HG03175 (cell line): ENCODE measurements at regions not wholly inside any gene's neighbourhood (a gene's known extent, or its start where the extent isn't known, plus 50 kb on each side); places are given as distances from the start of the nearest gene placed in this dataset.

Experiments used
- ATAC-seq: cut with Tn5 transposase; IDR thresholded peaks from one replicate; pipeline ENCODE4 v1.9.1; 2021; ENCODE audit warnings: mild to moderate bottlenecking, moderate library complexity; ENCODE audit not compliant: unreplicated experiment

DNA sequence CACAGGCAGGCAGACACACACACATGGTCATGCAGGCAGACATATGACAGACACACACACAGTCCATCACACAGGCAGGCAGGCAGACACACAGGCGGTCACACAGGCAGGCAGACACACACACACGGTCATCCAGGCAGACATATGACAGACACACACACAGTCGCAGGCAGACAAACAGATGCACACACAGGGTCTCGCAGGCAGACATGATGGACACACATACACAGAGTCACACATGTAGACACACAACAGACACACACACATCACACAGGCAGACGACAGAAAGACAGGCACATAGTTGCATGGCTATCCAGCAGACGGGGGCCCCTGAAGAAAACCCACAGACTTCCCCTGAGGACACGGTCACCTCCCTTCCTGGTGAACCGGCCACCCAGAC, 135.4 kb downstream of the NCOR2 start:
- ATAC-seq, result no peak

DNA sequence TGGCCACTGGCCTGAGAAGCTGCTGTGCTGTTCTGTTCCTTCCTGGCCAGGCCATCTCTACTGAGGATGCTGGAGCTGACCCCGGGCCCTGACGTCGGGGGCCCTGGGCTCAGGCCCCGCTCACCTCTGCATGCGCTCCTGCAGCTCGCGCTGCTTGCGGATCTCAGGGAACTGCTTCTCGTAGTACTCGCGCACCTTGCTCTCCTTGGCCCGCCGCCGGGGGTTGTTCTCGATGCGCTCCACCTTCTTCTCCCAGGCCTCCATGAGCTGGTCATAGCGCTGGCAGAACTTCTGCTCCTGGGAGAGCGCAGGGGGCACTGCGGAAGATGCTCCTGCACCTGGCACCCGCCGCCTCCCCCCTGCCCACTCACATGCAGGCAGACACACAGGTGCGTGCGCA, 135.6 kb downstream of the RFLNA start:
- no peak for ATAC-seq

DNA sequence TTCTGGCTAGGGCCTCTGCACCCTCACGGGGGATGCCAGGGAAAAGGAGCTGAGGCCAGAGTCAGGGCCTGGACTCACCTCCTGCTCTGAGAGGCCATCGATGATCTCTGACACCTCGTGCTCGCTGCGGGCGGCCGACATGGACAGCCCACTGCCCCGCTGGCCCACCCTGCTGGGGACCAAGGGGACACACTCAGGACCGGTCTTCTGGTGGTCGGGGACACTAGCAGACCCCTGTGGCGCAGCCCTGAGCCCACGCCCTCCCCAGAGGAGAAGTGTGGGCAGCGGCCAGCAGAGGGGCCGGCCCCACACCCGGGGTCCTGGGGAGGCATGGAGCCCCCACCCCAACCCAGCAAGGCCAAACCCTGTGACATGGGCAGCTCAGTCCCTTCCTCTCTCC, 134.6 kb downstream of the RFLNA start:
- no peak for ATAC-seq

DNA sequence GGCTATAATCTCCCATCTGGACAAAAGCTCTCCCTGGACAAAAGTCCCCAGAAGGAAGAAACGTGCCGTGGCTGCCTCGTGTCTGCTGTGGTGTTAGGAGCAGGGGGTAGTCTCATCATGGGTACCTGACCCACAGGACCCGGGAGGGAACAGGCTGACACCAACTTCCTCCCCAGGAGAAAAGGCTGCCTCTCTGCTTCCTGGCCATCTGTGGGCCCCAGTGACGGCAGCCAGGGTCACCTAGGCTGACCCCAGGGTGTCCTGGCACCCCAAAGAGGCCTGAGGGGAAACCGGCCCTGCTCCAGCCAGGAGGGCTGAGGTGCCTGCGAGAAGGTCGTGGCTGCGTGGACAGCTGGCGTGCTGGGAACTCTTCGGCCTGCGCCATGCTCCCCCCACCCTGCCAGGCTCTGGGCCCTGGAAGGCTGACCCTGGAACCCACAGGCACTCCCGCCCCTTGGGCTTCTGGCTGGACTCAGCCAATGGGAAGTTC, 133.9 kb downstream of the RFLNA start:
- ATAC-seq, result no peak

DNA sequence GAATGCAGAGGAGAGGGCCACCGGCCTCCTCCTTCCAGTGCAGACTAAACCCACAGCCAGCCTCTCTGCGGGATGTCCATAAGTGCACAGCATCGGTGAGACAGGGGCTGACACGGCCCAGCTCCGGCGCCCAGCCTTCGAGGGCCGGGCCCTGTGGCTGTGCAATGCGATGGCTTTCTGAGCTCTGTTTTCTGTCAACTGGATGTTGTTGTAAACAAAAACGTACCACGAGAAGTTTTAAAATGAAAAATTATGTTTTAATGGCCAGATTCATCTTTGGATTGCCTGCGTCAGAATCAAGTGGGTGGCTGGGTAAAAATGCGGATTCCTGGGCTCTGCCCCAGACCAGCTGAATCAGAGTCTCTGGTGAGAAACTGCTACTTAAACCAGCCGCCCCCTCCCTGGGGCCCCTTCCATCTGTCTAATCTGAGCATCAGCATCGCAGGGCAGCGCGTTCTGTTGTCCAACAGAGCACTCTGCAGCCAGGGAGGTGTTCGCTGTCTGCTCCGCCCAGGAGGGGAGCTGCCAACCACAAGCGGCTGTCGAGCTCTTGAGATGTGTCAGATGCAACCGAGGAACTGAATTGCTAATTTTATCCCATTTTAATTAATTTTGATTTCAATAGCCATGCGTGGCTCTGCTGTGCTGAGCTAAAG, 133.4 kb downstream of the RFLNA start:
- no peak for ATAC-seq

DNA sequence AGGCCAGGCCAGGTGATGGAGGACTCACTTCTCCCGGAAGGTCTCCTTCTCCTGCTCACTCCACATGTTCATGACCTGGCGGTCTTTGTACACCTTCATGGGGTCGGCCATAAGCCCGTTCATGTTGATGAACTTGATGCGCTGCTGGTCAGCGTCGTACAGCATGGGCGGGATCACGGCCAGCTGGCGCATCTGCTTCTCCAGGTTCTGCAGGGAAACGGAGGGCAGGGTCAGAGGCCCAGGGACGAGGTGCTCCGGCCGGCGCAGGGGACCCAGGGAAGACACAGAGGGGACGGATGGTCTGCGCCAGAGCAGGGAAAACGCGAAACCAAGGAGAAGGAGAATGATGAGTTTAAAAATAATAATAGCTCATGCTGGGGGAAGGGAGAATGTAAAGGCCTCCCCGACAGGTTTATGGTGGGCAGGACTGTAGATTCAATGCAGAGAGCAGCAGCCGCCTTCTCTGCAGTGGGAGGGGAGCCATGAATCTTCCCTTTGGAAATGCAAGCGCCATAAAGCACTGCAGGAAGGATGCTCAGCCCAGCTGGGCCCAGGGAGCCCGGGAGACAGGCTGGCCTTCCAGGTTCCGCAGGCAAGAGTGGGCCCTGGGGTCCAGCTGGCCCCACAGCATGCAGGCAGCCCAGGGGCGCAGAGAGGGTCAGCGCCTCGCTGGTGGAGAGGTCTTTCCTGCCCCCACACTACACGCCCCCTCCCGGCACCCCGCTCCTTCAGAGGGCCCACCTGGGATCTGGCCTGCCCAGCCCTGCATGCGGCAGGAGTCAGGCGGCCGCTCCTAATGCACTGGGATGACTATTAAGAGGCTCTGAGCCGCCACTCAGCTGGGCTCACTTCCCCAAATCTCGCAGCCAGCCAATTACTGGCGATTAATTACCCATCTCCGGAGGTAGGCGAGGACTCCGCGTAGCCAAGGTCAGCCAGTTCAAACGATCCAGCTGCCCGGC, 132.0 kb downstream of the RFLNA start:
- ATAC-seq, result no peak

DNA sequence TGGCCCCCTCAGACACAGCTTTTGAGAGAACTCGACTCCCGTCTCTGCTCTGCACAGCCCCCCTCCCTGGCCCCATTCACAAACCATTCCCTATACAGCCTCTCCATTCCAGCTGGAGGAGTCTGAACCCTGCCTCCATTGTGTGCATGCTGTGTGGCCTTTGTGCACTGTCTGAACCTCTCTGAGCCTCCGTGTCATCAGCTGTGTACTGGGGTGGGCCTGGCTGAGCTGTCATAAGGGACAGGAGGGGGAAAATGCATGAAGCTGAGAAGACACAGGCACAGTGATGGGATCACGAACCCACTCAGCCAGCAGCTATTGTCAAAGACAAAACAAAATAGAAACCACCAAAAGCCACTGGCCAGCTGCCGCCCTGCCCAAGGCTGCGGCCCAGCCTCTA, 130.8 kb downstream of the RFLNA start:
- ATAC-seq, result no peak

DNA sequence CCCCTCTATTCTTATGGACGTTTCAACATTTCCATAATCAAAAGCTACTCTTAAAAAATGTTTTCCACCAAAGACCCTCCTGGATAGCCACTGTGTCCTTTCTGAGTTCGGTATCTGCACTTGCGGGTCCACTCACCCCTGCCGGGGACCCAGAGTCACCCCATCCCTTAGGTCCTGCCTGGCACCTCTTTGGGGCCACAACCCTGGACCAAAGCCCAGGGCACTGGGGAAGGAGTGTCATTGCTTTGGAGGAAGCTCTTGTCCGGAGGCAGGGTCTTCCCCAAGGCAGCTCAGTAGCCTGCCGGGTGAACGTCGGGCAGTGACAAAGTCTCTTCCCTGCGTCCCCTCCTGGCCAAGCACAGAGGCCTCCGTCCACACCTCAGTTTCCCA, 129.6 kb downstream of the RFLNA start:
- no peak for ATAC-seq

DNA sequence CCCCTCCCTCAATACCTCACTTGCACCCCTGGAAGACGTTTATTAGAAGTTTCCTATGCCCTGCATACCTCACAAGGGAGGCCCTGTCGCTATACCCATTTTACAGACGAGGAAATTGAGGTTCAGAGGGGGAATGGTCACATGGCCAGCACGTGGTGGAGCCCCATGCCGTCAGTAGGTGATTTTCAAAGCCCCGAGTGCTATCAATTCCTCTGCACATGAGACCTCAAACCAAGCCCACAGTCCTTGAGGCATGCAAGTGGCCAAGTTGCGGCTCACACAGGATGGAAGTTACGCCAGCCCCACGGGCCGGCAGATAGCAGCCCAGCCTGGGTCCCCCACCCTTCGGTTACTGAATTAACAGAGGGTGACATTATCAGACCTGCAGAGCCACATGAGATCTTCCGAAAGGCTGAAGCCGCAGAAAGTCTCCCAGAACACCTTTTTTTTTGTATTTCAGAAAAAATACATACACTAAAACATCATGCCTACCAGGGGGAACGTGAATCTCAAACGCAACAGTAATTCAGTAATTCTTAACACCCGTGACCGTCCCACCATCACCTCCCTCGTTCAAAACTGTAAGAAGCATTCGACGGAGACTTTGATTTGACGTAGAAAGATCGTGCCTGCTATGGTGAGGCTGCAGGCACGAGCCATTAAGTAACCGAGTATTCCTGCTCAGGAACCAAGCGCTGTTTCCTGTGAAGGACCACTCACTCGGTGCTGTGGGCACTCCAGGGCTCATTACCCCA, 129.0 kb downstream of the RFLNA start:
- ATAC-seq, result no peak

DNA sequence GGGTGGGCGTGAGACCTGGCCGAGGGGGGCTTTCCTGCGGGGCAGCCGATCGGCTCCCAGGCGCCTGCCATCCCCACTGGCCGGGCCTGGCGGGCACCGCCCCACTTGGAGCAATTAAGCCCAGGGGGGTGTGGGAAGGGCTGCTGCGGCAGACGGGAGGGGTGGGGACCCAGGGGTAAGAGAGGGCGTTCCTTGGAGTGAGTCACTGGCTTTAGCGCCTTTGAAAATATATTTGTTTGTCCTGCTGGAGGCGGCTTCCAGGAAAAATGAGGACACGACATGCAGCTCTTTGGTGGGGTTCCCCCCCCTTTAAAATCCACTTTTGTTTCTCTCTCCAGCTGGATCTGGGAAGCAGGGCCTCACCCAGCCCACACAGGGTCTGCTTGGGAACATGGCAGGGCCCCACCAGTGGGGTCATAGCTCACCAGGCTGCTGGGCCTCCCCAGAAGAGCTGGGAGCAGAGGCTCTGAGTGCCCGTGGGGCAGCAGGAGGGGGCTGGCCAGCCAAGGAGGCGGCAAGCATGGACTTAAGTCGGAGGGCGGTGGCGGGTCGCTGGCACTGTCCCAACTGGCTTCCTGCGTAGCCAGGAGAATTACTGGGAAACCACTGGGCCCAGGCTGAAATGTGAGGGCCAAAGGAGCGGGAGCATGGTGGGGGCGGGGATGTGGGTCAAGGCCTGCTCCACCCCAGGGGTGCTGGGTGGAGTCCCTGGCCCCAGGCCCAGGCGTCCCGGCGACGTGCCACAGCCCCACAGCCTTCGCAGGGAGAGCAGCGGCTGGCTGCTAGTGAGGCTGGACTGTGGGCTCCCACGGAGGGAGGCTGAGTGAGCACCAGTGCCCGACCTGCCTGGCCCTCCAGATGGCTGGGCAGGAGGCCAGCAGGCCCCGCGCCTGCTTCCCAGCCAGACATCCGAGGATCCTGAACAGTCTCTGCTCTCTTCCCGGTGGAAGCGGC, 128.0 kb downstream of the RFLNA start:
- no peak for ATAC-seq

DNA sequence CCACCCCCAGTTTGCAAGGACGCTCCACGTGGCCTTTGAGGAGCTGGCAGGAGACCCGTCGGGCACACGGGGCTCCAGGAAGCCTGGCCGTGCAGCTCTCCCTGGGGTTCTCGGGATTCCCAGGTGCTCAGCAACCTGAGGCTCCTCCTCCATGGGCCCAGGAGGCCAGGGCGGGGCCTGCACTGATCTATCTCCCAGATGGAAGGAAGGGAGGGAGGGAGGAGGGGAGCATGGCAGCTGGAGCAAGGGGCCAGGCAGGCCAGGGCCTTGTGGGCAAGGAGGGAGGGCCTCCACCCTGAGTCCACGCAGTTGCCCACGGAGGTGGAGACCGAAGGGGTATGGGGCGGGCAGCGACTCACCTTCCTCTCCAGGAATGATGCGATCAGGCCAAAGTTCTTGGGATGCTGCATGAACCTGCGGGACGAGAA, 127.3 kb downstream of the RFLNA start:
- ATAC-seq, result no peak

DNA sequence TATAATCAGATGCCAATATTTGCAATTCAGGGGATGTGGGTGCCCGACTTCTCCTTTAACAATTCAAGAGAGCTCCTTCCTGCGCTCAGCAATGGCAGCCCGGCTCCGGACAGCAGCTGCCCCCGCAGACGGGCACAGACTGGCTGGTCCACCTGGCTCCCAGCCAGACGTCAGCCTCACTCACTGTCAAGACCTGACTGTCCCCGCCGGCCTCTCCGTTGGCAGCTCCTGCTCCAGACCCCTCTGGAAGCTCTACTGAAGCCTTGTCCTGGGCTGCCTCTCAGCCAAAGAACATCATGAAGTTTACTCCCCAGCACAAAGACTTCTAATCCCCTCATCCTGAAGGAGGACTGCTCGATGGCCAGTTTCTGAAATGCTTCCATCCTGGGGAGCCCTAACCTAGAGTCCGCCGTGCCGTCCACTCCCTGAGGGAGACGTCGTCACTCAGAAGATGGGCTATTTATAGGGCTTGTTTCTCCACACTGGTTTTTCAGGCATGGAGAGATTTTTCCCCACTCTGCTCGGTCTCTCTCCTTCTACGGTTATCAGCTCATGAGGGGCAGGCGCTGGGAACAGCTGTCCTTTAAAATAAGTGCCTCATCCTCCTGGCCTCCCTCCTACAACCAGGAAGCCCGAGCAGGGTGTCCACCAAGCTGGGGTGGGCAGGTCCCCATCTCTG, 126.2 kb downstream of the RFLNA start:
- ATAC-seq, result no peak

DNA sequence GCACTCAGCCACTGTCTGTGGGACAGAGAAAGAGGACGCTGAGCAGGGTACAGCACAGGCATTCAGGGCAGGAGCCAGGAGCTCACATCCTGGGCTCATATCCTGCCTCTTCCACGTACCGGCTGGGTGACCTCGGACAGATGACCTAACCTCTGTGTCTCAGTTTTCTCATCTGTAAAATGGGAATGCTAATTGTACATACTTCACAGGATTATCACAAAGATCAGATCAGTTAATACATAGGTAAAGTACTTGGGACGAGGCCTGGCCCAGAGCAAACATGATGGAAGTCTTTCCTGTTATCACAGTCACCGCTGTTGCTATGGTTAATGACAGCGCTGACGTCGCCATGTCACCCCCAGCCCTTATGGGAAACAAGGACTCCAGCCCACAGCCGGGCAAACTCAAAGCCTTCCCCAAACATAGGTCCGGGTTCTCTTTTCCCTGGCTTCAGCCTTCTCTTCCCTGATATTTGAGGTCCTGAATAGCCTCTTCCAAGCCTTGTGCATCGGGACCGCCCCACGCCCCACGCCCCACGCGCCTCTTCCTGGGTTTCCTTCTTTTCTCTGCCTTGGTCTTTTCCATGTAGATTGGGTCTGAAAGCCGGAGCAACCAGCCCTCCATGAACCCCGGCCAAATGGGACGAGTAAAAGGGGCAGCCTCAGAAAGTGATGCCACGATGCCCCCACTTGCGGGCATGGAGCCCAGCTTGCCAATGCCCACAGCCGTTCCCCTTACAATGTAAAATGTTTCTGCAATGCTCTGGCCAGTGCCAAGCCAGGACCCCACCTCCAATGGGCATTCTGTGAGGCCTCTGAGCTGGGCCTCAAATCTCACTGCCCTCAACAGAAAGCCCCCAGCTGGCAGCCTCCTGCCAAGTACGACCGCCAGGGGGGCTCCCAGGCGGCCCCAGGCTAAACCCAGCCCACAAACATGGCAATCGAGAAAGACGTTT, 125.4 kb downstream of the RFLNA start:
- no peak for ATAC-seq

DNA sequence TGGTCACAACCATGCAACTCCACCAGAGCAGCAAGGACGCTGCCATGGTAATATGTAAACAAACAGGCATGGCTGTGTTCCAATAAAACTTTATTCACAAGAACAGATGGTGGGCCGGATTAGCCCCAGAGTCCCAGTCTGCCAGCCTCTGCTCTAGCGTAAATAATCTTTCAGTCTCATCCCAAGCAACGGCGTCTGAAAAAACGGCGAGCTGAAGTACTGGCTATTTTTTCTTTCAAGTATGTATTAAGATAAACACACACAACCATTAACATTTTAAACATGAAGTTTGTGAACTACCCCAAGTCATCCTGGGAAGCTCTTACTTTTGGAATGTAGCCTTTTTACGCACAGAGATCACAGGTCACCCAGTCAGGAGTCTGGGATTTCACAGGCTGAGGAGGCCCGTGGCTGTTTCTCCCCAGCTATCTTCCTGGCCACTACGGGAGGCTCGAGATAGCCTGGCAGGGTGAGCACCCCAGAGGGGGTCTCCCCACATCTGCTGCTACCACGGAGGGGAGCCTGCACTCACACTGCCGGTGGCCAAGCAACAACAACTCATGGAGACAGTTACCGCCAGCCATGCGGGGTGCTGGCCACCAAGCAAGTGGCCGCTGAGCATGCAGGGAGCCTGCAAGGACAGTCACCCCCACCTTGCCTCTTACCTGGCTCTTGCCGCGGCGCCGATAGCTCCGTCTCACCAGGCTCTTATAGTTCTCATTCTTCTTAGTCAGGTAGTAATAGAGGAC, 124.6 kb downstream of the RFLNA start:
- no peak for ATAC-seq

DNA sequence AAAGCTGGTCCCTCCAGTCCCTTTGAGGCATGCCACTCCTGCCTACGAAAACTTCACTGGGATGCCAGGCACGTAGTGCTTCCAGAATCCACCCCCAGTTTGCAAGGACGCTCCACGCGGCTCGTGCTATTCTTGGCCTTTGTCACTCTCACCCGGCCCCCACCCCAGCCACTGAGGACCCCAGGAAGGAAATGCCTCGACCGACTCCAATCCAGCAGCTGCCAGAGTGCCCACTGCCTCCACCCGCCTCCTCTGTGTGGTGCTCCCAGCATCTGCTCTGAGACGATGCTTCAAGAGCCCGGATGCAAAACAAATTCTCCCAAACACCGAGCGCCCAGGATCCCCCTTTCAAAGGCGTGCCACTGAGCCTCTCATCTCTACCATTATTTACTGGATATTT, 123.9 kb downstream of the RFLNA start:
- ATAC-seq, result no peak

DNA sequence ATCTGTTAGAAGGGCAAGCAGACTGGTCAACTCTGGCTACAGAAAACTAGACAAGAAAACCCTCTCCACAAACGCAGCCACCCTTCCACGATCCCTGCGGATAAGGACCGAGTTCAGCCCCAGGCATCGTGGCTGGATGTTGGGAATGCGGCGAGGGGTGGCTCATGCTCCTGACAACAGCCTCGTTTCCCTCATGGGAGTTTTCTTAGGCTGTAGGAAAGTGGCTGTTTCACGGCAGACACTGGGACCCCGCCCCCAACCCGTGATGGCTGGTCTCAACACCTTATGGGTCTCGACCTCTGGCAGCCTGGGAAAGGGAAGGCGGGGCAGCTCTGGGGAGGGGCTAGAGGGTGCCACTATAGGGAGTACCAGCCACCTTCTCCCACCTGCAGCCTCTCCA, 123.3 kb downstream of the RFLNA start:
- no peak for ATAC-seq

DNA sequence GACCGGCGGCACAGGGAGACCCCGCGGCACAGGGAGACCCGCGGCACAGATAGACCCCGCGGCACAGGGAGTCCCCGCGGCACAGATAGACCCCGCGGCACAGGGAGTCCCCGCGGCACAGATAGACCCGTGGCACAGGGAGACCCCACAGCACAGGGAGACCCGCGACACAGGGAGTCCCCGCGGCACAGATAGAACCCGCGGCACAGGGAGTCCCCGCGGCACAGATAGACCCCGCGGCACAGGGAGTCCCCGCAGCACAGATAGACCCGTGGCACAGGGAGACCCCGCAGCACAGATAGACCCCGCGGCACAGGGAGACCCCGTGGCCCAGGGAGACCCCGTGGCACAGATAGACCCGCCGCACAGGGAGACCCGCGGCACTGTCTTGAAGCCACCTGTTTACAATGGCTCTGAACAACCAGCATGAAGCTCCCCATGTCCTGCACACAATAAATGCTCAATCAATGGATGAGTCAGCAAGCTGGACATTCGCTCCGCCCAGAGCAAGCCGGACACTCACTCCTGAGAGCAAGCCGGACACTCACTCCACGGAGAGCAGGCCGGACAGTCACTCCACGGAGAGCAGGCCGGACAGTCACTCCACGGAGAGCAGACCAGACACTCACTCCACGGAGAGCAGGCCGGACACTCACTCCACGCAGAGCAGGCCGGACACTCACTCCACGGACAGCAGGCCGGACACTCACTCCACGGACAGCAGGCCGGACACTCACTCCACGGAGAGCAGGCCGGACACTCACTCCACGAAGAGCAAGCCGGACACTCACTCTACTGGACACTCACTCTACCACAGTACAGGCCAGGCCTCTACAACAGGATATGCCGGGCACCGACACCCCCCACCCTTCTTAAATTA, 121.9 kb downstream of the RFLNA start:
- no peak for ATAC-seq
